NCI-H226 (cell line): ENCODE measurements at regions not wholly inside any gene's neighbourhood (a gene's known extent, or its start where the extent isn't known, plus 50 kb on each side); places are given as distances from the start of the nearest gene placed in this dataset.
A peak's percentile ranks its signal among the peaks of the same experiment; 100 is the strongest.

Experiments used
- DNase-seq: peaks from one replicate; pipeline ENCODE4 v3.0.0-alpha.2; 2015

DNA sequence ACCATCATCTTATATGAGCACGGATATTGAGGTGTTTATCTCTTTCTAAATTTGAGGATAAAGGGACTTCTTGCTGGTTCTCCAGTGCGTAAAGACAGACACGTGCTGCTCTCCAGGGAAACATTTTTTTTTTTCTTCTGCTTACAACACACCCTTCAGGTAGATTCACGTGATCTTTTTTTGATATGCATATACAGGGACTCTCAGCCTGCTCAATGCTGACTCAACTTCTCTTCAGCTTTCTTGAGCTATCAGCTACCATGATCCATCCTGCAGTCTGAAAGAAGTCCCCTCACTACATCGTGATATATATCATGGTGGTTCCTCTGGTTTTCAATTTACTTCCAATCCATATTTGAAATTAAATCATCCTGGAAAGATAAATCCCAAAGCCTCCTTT is 87.1 kb upstream of the SLITRK3 start:
- no peak for DNase-seq

DNA sequence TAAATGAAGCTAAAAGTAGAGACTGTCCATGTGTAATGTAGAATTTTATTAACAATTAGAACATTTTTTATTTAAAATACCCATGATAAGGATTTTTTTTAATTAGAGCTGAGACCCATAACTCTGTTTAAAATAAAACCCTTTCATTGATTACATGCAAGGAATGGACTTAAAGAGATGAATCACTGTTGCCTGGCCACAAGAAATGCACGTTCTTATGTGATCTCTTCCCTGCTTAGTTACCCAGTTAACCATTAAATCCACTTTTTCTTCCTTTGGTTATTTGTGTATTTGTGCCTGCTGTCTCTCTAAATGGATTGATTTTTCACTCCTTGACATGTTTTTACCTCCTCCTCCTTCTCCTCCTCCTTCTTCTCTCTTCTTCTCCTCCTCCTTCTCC is 83.3 kb upstream of the SLITRK3 start:
- no peak for DNase-seq

DNA sequence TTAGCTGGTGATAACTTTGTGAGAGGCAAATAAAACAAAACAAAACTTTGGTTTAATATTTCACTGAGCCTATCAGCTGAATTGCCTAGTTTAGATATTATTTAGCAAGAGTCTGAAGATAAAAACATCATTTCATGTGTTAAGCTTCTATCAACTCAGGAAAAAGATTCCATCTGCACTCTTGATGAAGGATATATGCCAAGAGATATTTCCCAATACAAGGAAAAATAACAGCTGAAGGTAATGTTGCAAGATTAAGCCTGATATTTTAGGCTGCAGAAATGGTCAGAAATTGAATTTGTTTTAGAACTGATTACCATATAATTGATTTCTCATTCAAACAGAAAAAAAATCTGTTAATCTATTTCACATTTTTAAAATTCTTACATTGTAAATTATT is 77.2 kb upstream of the SLITRK3 start:
- peak; percentile 1 for DNase-seq

DNA sequence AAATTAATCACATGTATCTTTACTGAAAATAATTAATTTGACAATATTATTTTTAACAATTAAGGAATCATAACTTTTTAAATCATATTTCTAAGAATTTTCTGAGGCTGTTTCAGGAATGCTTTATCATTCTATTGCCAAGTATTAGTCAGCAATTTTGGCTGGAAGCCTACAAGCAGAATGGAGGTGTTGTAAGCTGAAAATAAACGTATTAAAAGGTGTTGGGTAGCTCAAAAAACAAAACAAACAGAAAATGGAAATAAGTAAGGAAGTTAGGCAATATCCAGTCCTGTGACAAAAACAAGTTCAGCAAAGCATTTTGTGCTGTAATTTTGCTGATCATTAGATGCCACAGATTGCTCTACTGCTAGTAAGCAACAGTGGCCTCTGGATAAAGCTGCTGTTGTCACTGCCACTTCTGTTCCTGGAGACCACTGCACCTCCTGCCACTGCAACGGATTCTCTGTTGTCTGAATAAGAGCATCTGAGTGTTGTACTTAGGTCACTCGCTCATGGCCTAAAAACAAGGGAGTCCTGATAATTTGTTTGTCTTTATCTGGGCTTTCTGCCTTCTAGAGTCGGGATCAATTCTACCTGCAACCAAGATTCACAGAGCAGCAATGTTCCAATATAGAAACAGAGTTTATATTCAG is 63.5 kb upstream of the SLITRK3 start:
- peak; percentile 24 for DNase-seq

DNA sequence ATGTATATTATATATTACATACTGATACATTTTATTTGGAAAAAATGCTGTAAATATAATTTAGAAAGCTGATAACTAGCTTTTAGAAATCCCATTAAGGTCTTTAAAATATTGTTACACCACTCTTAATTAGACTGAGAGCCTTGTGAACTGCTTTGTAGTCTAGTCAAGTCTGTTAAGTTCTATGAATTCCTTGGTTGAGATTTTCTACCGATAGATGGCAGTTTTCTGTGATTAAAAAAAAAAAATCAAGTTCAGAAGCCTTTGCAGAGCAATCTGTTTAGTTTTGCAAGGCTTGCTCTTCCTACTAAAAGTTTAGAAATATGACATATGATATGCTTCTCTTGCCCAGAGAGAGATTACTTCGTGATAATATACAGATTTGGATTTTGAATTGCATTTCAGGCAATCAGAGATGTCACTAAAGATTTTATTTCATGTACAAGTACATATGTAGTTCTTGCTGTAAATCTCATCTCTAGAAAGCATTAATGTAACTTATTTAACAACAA is 60.4 kb upstream of the SLITRK3 start:
- DNase-seq, result no peak

DNA sequence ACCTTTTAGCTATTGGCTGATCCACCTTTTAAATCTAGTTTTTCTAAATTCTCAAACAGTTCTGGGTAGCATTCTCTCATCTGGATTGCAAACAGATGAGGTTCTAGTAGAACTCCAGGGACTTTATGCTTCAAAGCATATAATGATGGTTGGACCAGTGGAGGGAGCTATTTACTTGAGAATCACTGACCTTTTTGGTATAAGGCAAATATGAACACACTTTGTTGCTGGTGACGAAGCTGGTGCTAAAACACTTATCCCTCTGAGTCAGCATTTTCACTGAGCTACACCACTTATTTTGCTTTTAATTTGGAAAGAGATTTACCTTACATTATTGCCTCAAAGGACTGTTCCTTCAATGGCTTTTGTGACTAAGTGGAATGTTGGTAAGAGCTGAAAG is 58.6 kb upstream of the SLITRK3 start:
- peak; percentile 23 for DNase-seq
